ENCODE measurements at regions not wholly inside any gene's neighbourhood (a gene's known extent, or its start where the extent isn't known, plus 50 kb on each side); places are given as distances from the start of the nearest gene placed in this dataset.

GRCh38 chr13:64740493-64740892, 2489.6 kb downstream of the PCDH9 start:
- TF ChIP-seq, protein P1, sequence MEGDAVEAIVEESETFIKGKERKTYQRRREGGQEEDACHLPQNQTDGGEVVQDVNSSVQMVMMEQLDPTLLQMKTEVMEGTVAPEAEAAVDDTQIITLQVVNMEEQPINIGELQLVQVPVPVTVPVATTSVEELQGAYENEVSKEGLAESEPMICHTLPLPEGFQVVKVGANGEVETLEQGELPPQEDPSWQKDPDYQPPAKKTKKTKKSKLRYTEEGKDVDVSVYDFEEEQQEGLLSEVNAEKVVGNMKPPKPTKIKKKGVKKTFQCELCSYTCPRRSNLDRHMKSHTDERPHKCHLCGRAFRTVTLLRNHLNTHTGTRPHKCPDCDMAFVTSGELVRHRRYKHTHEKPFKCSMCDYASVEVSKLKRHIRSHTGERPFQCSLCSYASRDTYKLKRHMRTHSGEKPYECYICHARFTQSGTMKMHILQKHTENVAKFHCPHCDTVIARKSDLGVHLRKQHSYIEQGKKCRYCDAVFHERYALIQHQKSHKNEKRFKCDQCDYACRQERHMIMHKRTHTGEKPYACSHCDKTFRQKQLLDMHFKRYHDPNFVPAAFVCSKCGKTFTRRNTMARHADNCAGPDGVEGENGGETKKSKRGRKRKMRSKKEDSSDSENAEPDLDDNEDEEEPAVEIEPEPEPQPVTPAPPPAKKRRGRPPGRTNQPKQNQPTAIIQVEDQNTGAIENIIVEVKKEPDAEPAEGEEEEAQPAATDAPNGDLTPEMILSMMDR (IDR thresholded peaks at IDR 0.05; ENCODE audit: insufficient read depth, low read length, poor library complexity, severe bottlenecking) = no peak
- no peak for TF ChIP-seq EZH2phosphoT487 (conservative IDR thresholded peaks at IDR 0.05; ENCODE audit: low read length)

All from SU-DHL-6 (cell line).